ENCODE measurements at regions not wholly inside any gene's neighbourhood (a gene's known extent, or its start where the extent isn't known, plus 50 kb on each side); places are given as distances from the start of the nearest gene placed in this dataset.
A peak's percentile ranks its signal among the peaks of the same experiment; 100 is the strongest.

DNA sequence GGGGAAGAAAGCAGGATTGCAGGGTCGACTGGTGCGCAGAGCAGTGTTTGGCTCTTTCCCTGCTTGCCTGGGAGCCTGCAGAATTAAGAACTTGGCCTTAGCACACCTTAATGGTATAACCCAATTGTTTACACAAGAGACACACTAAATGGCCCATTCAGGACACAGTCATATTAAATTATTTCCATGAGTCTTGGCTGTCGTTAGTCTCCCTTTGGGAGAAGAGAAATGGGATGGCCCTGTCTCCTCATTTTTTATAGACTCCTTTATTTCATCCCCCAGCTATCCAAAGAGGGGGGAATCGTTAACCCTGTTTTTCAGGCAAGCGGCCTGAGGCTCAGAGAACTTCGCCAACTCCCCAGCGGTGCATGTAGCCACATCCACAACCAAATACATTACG is 282.5 kb downstream of the SUCLA2 start:
- Histone ChIP-seq H3K4me3 (no peak overlapping the region), H3K27ac (no peak overlapping the region), H3K9me2 (ENCODE audit: insufficient read depth) (no peaks in the 10 kb centered on the region), H3K79me2 (ENCODE audit: low read depth) (no peaks in the 10 kb centered on the region), H3K4me2 (no peak overlapping the region), H3K9me3 (ENCODE audit: insufficient read depth, low read depth) (no peaks in the 10 kb centered on the region), H3K36me3 (ENCODE audit: low read depth) (no peaks in the 10 kb centered on the region), H2AFZ (no peak overlapping the region), H3K4me1 (replicated peaks; ENCODE audit: insufficient read depth) (no peaks in the 10 kb centered on the region), H3K27me3 (ENCODE audit: insufficient read depth, low read depth) (no peaks in the 10 kb centered on the region), H4K20me1 (ENCODE audit: insufficient read depth) (no peaks in the 10 kb centered on the region), H3F3A (ENCODE audit: insufficient read depth, low read depth) (no peaks in the 10 kb centered on the region)
- TF ChIP-seq, protein P1, sequence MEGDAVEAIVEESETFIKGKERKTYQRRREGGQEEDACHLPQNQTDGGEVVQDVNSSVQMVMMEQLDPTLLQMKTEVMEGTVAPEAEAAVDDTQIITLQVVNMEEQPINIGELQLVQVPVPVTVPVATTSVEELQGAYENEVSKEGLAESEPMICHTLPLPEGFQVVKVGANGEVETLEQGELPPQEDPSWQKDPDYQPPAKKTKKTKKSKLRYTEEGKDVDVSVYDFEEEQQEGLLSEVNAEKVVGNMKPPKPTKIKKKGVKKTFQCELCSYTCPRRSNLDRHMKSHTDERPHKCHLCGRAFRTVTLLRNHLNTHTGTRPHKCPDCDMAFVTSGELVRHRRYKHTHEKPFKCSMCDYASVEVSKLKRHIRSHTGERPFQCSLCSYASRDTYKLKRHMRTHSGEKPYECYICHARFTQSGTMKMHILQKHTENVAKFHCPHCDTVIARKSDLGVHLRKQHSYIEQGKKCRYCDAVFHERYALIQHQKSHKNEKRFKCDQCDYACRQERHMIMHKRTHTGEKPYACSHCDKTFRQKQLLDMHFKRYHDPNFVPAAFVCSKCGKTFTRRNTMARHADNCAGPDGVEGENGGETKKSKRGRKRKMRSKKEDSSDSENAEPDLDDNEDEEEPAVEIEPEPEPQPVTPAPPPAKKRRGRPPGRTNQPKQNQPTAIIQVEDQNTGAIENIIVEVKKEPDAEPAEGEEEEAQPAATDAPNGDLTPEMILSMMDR (conservative IDR thresholded peaks at IDR 0.05), result no peak
- TF ChIP-seq EZH2 (IDR thresholded peaks at IDR 0.05; ENCODE audit: low read depth), result no peak
- ChIA-PET POLR2A (ENCODE audit: unreplicated experiment) (no interaction called here), CTCF (no interaction called here)
- BruUV-seq (replicated peaks), result no TSS peak
- intact Hi-C loops (cut with micrococcal nuclease; ENCODE audit: unreplicated experiment), result no loop called here
- no peak for DNase-seq

DNA sequence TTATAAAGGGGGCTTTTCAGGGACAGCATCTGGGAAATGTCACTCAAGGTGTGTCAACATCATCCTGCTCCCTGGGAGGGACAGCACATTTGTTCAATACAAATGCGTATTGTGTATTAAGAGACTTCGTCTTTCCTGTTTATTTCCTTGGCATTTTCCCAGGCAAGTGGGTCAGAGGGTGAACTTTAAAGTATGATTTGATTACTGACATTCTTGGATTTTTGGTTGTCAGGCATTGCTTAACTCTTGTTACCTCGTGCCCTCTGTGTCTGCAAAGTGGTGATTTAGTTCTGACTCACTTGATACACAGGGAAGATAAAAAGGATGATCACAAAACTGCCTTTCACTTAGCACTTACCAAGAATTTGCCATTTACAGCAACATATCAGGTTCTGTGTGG is 292.7 kb downstream of the SUCLA2 start:
- CTCF ChIA-PET, result no interaction called here
- no peak overlapping the region for H3K27ac ChIP-seq
- peaks cover 12% of the 10 kb centered on the region for H3K4me1 ChIP-seq (replicated peaks; ENCODE audit: insufficient read depth)
- H3K4me3 ChIP-seq, result no peak overlapping the region
- BruUV-seq (replicated peaks), result no TSS peak
- H3K79me2 ChIP-seq (ENCODE audit: low read depth), result no peaks in the 10 kb centered on the region
- H3K27me3 ChIP-seq (ENCODE audit: insufficient read depth, low read depth), result no peaks in the 10 kb centered on the region
- no peaks in the 10 kb centered on the region for H3K36me3 ChIP-seq (ENCODE audit: low read depth)
- intact Hi-C loops (cut with micrococcal nuclease; ENCODE audit: unreplicated experiment), result no loop called here
- no peak overlapping the region for H2AFZ ChIP-seq
- H4K20me1 ChIP-seq (ENCODE audit: insufficient read depth), result no peaks in the 10 kb centered on the region; the same call in 1 of the 2 replicates
- no peaks in the 10 kb centered on the region for H3K9me2 ChIP-seq (ENCODE audit: insufficient read depth)
- H3K9me3 ChIP-seq (ENCODE audit: insufficient read depth, low read depth), result no peaks in the 10 kb centered on the region
- DNase-seq, result peak in 1 of 2 experiments; percentile 59
- peak overlapping the region; percentile 44; the same call in 1 of the 2 replicates for H3K4me2 ChIP-seq
- H3F3A ChIP-seq (ENCODE audit: insufficient read depth, low read depth), result peaks cover 4% of the 10 kb centered on the region; the same call in 1 of the 2 replicates
- POLR2A ChIA-PET (ENCODE audit: unreplicated experiment), result no interaction called here
- TF ChIP-seq EZH2 (IDR thresholded peaks at IDR 0.05; ENCODE audit: low read depth), result no peak
- TF ChIP-seq, protein P1 (conservative IDR thresholded peaks at IDR 0.05), result no peak

DNA sequence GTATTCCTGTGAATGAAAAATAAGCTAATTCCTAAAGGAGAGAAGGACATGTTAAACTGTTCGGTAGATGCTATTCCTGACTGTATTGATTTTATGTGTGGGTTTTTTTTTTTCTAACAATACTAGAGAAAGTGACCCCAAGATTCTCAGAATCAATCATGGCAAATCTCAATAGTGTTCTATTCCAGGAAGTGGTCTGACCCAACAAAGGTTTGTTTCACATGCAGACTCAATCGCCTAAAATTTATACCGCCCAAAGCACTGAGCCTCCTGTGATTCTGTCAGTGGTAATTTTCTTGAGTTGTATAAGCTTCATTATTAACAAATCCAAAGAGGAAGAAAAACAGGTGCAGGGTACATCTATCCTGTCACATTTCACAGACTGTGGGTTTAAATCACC is 293.7 kb downstream of the SUCLA2 start:
- DNase-seq, result no peak
- no peak overlapping the region for H2AFZ ChIP-seq
- ChIA-PET CTCF (no interaction called here), POLR2A (ENCODE audit: unreplicated experiment) (no interaction called here)
- H3K9me3 ChIP-seq (ENCODE audit: insufficient read depth, low read depth), result no peaks in the 10 kb centered on the region
- H3K36me3 ChIP-seq (ENCODE audit: low read depth), result no peaks in the 10 kb centered on the region
- H3K27ac ChIP-seq, result no peak overlapping the region
- H3K4me1 ChIP-seq (replicated peaks; ENCODE audit: insufficient read depth), result peaks cover 12% of the 10 kb centered on the region
- no peaks in the 10 kb centered on the region for H3K9me2 ChIP-seq (ENCODE audit: insufficient read depth)
- TF ChIP-seq, protein P1 (conservative IDR thresholded peaks at IDR 0.05), result no peak
- TF ChIP-seq EZH2 (IDR thresholded peaks at IDR 0.05; ENCODE audit: low read depth), result no peak
- H3K79me2 ChIP-seq (ENCODE audit: low read depth), result no peaks in the 10 kb centered on the region
- H4K20me1 ChIP-seq (ENCODE audit: insufficient read depth), result no peaks in the 10 kb centered on the region; the same call in 1 of the 2 replicates
- intact Hi-C loops (cut with micrococcal nuclease; ENCODE audit: unreplicated experiment), result no loop called here
- no peak overlapping the region for H3K4me3 ChIP-seq
- no peaks in the 10 kb centered on the region for H3K27me3 ChIP-seq (ENCODE audit: insufficient read depth, low read depth)
- BruUV-seq (replicated peaks), result no TSS peak
- H3F3A ChIP-seq (ENCODE audit: insufficient read depth, low read depth), result peaks cover 4% of the 10 kb centered on the region; the same call in 1 of the 2 replicates
- H3K4me2 ChIP-seq, result no peak overlapping the region

Measured in PC-9 (cell line).